T-cell (primary cell): ENCODE measurements at regions not wholly inside any gene's neighbourhood (a gene's known extent, or its start where the extent isn't known, plus 50 kb on each side); places are given as distances from the start of the nearest gene placed in this dataset.

Source experiments
- ATAC-seq, 4 experiments: fragments of 200-7000 bp in 3 of 4; fragments of 150-1000 bp in 1 of 4; cut with Tn5 transposase; replicated peaks in 1 of 4; 1 replicate in 3 of 4; 2 replicates in 1 of 4; pipeline ENCODE4 v1.10.0; 2021; ENCODE audit warnings: moderate library complexity in 3 of 4, mild to moderate bottlenecking in 2 of 4, moderate number of reproducible peaks in 1 of 4
- CTCF ChIA-PET, 2 donors: fragments of 300-600 bp; sonication (Branson Sonifier 250); formaldehyde crosslinking; loops; one replicate each; lab custom pipeline; 2022; ENCODE audit warnings: antibody characterized with exemption in 2 of 2; lab: Charles Lee
- POLR2A ChIA-PET, 2 donors: fragments of 300-600 bp; sonication (Branson Sonifier 250); formaldehyde crosslinking; loops; one replicate each; lab custom pipeline; 2022; ENCODE audit warnings: antibody characterized with exemption in 2 of 2; lab: Charles Lee
- DNase-seq, 35 experiments: peaks; one replicate each; pipeline versions ENCODE4 v3.0.0 to v3.0.0-alpha.2; 2013 to 2023
- H3K27ac ChIP-seq: one replicate; pipeline ENCODE4 v1.5.1; 2013; ENCODE audit warnings: low read length
- H3K27me3 ChIP-seq, 2 experiments: replicated peaks in 1 of 2; 1 replicate in 1 of 2; 2 replicates in 1 of 2; pipeline versions ENCODE4 v1.6.1 to v1.7.0; 2013; ENCODE audit warnings: low read length in 1 of 2, mixed read lengths in 1 of 2; ENCODE audit not compliant: control insufficient read depth in 2 of 2, insufficient read depth in 2 of 2; ENCODE audit errors: extremely low read depth in 1 of 2
- H3K36me3 ChIP-seq, 2 donors: 1 replicate in 1 of 2; 2 replicates in 1 of 2; pipeline versions ENCODE4 v1.6.1 to v1.7.0; 2013; ENCODE audit warnings: low read length in 1 of 2; ENCODE audit not compliant: control insufficient read depth in 2 of 2, insufficient read depth in 1 of 2; ENCODE audit errors: extremely low read depth in 1 of 2
- H3K4me1 ChIP-seq, 2 experiments: 1 replicate in 1 of 2; 2 replicates in 1 of 2; pipeline versions ENCODE4 v1.6.1 to v1.7.0; 2013; ENCODE audit warnings: low read length in 2 of 2, mixed read lengths in 1 of 2; ENCODE audit not compliant: insufficient read depth in 2 of 2, control insufficient read depth in 1 of 2; ENCODE audit errors: extremely low read depth in 1 of 2
- H3K4me3 ChIP-seq, 2 donors: 1 replicate in 1 of 2; 2 replicates in 1 of 2; pipeline versions ENCODE4 v1.5.1 to v1.7.0; 2013; ENCODE audit warnings: mild to moderate bottlenecking in 2 of 2, low read length in 1 of 2, moderate library complexity in 1 of 2; ENCODE audit not compliant: control insufficient read depth in 1 of 2; ENCODE audit errors: extremely low read depth in 1 of 2
- H3K9me3 ChIP-seq: 2 replicates; pipeline ENCODE4 v1.7.0; 2013
- H3K27ac Mint-ChIP-seq, 2 donors: one replicate each; pipeline ENCODE4 v1.8.0; 2020 to 2021; ENCODE audit warnings: mild to moderate bottlenecking in 2 of 2, mixed read lengths in 2 of 2
- H3K27me3 Mint-ChIP-seq, 2 donors: one replicate each; pipeline ENCODE4 v1.8.0; 2021 to 2022; ENCODE audit warnings: mixed read lengths in 2 of 2
- H3K36me3 Mint-ChIP-seq: one replicate; pipeline ENCODE4 v1.8.0; 2021; ENCODE audit warnings: mixed read lengths
- H3K4me1 Mint-ChIP-seq, 3 donors: one replicate each; pipeline ENCODE4 v1.8.0; 2020 to 2022; ENCODE audit warnings: mixed read lengths in 3 of 3, mild to moderate bottlenecking in 1 of 3
- H3K4me3 Mint-ChIP-seq, 3 donors: one replicate each; pipeline ENCODE4 v1.8.0; 2020 to 2022; ENCODE audit warnings: mild to moderate bottlenecking in 3 of 3, mixed read lengths in 3 of 3, moderate library complexity in 3 of 3
- H3K9me3 Mint-ChIP-seq, 3 donors: one replicate each; pipeline ENCODE4 v1.8.0; 2020 to 2022; ENCODE audit warnings: mixed read lengths in 3 of 3
- WGBS: methylation state at CpG from one replicate; pipeline ENCODE4 v1.1.5; 2013; ENCODE audit warnings: missing lambda C conversion rate; ENCODE audit not compliant: insufficient coverage; 5-methylcytosine and 5-hydroxymethylcytosine counted together

DNA sequence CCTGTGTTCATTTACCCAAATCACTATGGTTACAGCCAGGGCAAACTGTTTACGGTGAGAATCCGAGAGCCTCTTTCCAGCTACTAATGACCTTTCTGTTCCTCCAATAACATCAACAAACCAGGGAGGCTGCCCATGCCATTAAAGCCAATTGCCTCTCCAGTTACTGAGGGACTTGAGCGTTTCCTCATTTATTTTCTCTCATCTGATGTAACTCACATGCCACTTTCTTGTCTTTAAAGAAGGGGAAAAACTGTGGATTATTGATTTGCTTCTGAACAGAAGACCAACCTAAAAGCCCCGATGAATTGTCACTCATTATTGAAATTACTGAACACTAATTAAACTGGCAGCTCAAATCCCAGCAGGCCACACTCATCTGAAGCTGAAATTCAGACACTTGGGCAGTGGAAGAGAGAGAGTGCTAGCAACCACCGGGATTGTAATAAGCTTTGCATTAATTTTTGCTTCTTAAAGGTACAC lies 595.8 kb upstream of the MKI67 start:
- DNase-seq (no peak), ATAC-seq (no peak)
- Histone ChIP-seq H3K9me3 (no peaks in the 10 kb centered on the region), H3K27me3 (no peaks in the 10 kb centered on the region), H3K4me1 (no peaks in the 10 kb centered on the region), H3K27ac (no peak overlapping the region), H3K4me3 (no peak overlapping the region), H3K36me3 (no peaks in the 10 kb centered on the region)
- no peaks in the 10 kb centered on the region for H3K4me1 Mint-ChIP-seq
- no peaks in the 10 kb centered on the region for H3K9me3 Mint-ChIP-seq
- H3K27me3 Mint-ChIP-seq = no peaks in the 10 kb centered on the region
- no peak overlapping the region for H3K27ac Mint-ChIP-seq
- CTCF ChIA-PET = no interaction called here
- 70% methylated on average over 2 of the region's 5 CpGs for WGBS
- H3K36me3 Mint-ChIP-seq = no peaks in the 10 kb centered on the region
- POLR2A ChIA-PET = no interaction called here
- H3K4me3 Mint-ChIP-seq = no peak overlapping the region

DNA sequence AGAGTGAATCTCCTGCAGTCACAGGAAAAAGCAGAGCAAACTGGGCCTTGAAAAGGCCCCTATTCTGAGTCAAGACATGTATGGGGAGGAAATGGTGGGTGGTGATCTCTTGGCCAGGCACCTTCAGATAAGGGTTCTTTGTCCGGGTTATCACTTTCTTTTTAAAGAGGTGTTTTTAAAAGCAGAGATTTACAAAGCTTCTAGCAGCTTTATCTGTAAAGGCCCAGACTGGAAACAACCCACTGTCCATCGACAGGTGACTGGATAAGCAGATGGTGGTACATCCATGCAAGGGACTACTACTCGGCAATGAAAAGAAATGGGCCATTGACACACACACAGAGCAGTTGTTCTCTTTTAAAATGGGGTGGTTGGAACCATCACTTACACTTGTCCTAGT lies 596.7 kb upstream of the MKI67 start:
- 61% methylated on average over 2 of the region's 3 CpGs for WGBS
- H3K4me1 ChIP-seq = no peaks in the 10 kb centered on the region
- no peak overlapping the region for H3K4me3 Mint-ChIP-seq
- no peak for DNase-seq
- no peaks in the 10 kb centered on the region for H3K9me3 Mint-ChIP-seq
- H3K36me3 Mint-ChIP-seq = no peaks in the 10 kb centered on the region
- ChIA-PET POLR2A (no interaction called here), CTCF (no interaction called here)
- ATAC-seq = no peak
- no peaks in the 10 kb centered on the region for H3K4me1 Mint-ChIP-seq
- H3K27ac ChIP-seq = no peak overlapping the region
- H3K36me3 ChIP-seq = no peaks in the 10 kb centered on the region
- H3K27ac Mint-ChIP-seq = no peak overlapping the region
- H3K4me3 ChIP-seq = no peak overlapping the region
- H3K27me3 Mint-ChIP-seq = no peaks in the 10 kb centered on the region
- H3K27me3 ChIP-seq = no peaks in the 10 kb centered on the region
- H3K9me3 ChIP-seq = no peaks in the 10 kb centered on the region

DNA sequence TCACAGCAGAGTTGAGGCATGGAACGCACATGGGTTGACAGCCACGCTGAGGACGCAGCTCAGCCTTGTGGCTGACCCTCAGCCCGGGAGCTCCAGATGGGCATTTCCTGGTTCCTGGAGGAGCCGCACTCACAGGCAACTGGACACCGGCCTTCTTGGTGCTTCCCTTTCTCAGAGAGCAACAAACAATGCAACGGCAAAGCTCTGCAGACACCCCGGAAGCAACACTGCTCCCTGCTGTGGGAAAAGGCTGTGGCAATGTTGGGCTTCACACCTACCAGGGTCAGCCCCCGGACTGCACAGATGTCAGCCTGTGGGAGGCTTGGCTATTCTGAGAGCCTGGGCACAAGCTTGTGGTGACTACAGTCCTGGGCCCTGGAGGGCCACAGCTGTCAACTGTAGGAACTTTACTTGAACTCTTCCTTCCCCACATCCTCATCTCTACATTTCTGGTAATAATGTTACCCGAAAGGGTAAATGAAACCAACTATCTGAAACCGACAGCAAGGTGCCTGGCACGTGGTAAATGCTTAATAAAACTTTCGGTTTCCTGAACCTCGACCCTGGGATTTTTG lies 597.5 kb upstream of the MKI67 start:
- no peaks in the 10 kb centered on the region for H3K4me1 ChIP-seq
- Mint-ChIP-seq H3K27ac (no peak overlapping the region), H3K36me3 (no peaks in the 10 kb centered on the region), H3K27me3 (no peaks in the 10 kb centered on the region), H3K9me3 (no peaks in the 10 kb centered on the region), H3K4me3 (no peak overlapping the region), H3K4me1 (no peaks in the 10 kb centered on the region)
- no peak for DNase-seq
- H3K27me3 ChIP-seq = no peaks in the 10 kb centered on the region
- ATAC-seq = no peak
- 62% methylated on average over 9 of the region's 14 CpGs for WGBS
- no peak overlapping the region for H3K27ac ChIP-seq
- POLR2A ChIA-PET = no interaction called here
- no peaks in the 10 kb centered on the region for H3K9me3 ChIP-seq
- H3K4me3 ChIP-seq = no peak overlapping the region
- no peaks in the 10 kb centered on the region for H3K36me3 ChIP-seq
- CTCF ChIA-PET = no interaction called here

DNA sequence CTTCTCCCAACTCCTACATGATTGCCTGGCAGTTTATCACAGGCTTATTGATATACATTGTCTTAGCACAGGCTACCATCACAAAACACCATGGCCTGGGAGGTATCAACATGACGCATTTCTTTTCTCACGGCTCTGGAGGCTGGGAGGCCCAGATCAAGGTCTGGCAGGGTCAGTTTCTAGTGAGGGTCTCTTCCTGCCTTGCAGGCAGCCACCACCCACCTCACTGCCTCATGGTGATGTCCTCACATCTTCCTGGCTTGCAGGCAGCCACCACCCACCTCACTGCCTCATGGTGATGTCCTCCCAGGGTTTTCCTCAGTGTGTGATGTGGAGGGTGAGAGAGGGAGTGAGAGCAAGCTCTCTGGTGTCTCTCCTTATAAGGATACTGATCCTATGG lies 599.3 kb upstream of the MKI67 start:
- Histone ChIP-seq H3K4me1 (no peaks in the 10 kb centered on the region), H3K9me3 (no peaks in the 10 kb centered on the region), H3K36me3 (no peaks in the 10 kb centered on the region), H3K27ac (no peak overlapping the region), H3K4me3 (no peak overlapping the region), H3K27me3 (peaks cover 0 to 3% of the 10 kb centered on the region in 2 experiments)
- CTCF ChIA-PET = interaction anchor here in 1 of 2 donors (0.6 kb wide), 1 partner anchor 1456 kb away, joined by 3 read pairs; no protein-coding TSS in a partner anchor
- H3K36me3 Mint-ChIP-seq = no peaks in the 10 kb centered on the region
- no peak overlapping the region for H3K27ac Mint-ChIP-seq
- no peaks in the 10 kb centered on the region for H3K4me1 Mint-ChIP-seq
- no peaks in the 10 kb centered on the region for H3K27me3 Mint-ChIP-seq
- POLR2A ChIA-PET = no interaction called here
- no peaks in the 10 kb centered on the region for H3K9me3 Mint-ChIP-seq
- DNase-seq = no peak
- ATAC-seq = no peak
- WGBS = 86% methylated on average over 2 of the region's 2 CpGs
- H3K4me3 Mint-ChIP-seq = no peak overlapping the region

DNA sequence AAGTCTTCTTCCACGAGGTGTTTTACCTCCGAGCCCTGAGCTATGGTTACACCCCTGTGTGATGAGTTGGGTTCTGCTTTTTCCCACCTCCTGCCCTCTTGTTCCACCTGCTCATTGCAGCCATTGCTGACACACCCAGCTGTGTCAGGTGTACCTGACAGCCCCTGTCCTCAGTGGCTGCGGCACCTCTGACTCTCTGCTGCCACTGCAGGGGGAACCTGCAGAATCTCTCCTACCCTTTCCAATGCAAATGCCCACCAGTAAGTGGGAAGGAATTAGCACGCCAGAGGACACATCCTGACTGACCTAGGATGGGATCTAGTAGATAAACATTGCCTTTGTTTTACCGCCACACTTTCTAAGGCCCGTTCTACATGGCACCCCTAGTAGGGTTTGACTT lies 600.9 kb upstream of the MKI67 start:
- H3K4me3 ChIP-seq = no peak overlapping the region
- Mint-ChIP-seq H3K27ac (no peak overlapping the region), H3K27me3 (no peaks in the 10 kb centered on the region), H3K4me3 (no peak overlapping the region), H3K9me3 (no peaks in the 10 kb centered on the region), H3K36me3 (no peaks in the 10 kb centered on the region), H3K4me1 (no peaks in the 10 kb centered on the region)
- ChIA-PET CTCF (no interaction called here), POLR2A (no interaction called here)
- H3K9me3 ChIP-seq = no peaks in the 10 kb centered on the region
- ATAC-seq (no peak), DNase-seq (no peak)
- H3K27me3 ChIP-seq = peaks cover 0 to 8% of the 10 kb centered on the region in 2 experiments
- H3K27ac ChIP-seq = no peak overlapping the region
- H3K36me3 ChIP-seq = no peaks in the 10 kb centered on the region
- no CpG with 5 or more reads among the region's 6 CpGs for WGBS
- H3K4me1 ChIP-seq = no peaks in the 10 kb centered on the region

DNA sequence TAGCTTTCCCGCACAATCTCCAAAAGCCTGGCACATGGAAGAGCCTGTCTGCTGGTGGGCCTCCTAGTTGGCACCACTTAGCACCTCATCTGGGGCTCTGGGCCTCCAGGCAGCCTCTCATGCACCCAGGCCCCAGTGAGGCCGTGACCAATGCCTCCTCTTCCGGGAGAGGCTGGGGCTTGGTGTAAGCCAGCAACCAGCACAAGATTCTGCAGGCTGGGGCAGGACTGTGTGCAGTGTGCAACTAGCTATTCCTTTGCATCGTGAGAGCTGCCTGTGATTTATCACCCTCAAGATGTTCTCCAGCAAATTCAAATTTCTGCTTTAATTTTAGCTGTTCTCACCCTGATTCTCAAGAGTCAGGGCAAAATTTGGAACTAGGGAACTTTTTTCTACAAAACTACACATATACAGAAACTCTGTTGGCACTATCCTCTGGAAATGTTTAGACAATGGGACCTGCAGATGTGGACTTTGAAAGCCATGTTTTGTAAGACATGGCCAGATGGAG lies 603.7 kb upstream of the MKI67 start:
- H3K36me3 ChIP-seq = no peaks in the 10 kb centered on the region
- no peaks in the 10 kb centered on the region for H3K36me3 Mint-ChIP-seq
- no peak overlapping the region for H3K27ac Mint-ChIP-seq
- H3K9me3 Mint-ChIP-seq = no peaks in the 10 kb centered on the region
- ATAC-seq (no peak), DNase-seq (no peak)
- no peaks in the 10 kb centered on the region for H3K9me3 ChIP-seq
- H3K4me1 ChIP-seq = no peaks in the 10 kb centered on the region
- no peak overlapping the region for H3K4me3 Mint-ChIP-seq
- no peaks in the 10 kb centered on the region for H3K4me1 Mint-ChIP-seq
- ChIA-PET CTCF (no interaction called here), POLR2A (no interaction called here)
- peaks cover 0 to 16% of the 10 kb centered on the region in 2 experiments for H3K27me3 ChIP-seq
- WGBS = 87% methylated on average over 4 of the region's 4 CpGs
- no peak overlapping the region for H3K4me3 ChIP-seq
- peaks cover 0 to 1% of the 10 kb centered on the region in 2 donors for H3K27me3 Mint-ChIP-seq
- H3K27ac ChIP-seq = no peak overlapping the region
